ENCODE measurements at regions not wholly inside any gene's neighbourhood (a gene's known extent, or its start where the extent isn't known, plus 50 kb on each side); places are given as distances from the start of the nearest gene placed in this dataset.

GRCh38 chr6:14315353-14315752, 197.8 kb downstream of the CD83 start:
- no peak for DNase-seq (ENCODE audit: low spot score)
- no peak for TF ChIP-seq CTCF (IDR thresholded peaks at IDR 0.05; ENCODE audit: extremely low read depth, insufficient read depth, missing control alignments)
- in situ Hi-C loops (cut with MboI; ENCODE audit: low pct_unique_long_range_greater_than_20kb, low sequenced_read_pairs, unreplicated experiment): no loop called here

GRCh38 chr6:14316651-14317386, 199.2 kb downstream of the CD83 start:
- DNase-seq (ENCODE audit: low spot score): peak; percentile 37
- in situ Hi-C loops (cut with MboI; ENCODE audit: low pct_unique_long_range_greater_than_20kb, low sequenced_read_pairs, unreplicated experiment): no loop called here
- TF ChIP-seq CTCF (IDR thresholded peaks at IDR 0.05; ENCODE audit: extremely low read depth, insufficient read depth, missing control alignments): peak; percentile 46

GRCh38 chr6:14317387-14317970, 199.9 kb downstream of the CD83 start:
- TF ChIP-seq CTCF (IDR thresholded peaks at IDR 0.05; ENCODE audit: extremely low read depth, insufficient read depth, missing control alignments): no peak
- in situ Hi-C loops (cut with MboI; ENCODE audit: low pct_unique_long_range_greater_than_20kb, low sequenced_read_pairs, unreplicated experiment): no loop called here
- no peak for DNase-seq (ENCODE audit: low spot score)

GRCh38 chr6:14320332-14320731, 202.8 kb downstream of the CD83 start:
- DNase-seq (ENCODE audit: low spot score): no peak
- in situ Hi-C loops (cut with MboI; ENCODE audit: low pct_unique_long_range_greater_than_20kb, low sequenced_read_pairs, unreplicated experiment): no loop called here
- TF ChIP-seq CTCF (IDR thresholded peaks at IDR 0.05; ENCODE audit: extremely low read depth, insufficient read depth, missing control alignments): no peak

GRCh38 chr6:14321992-14322772, 204.6 kb downstream of the CD83 start:
- TF ChIP-seq CTCF (IDR thresholded peaks at IDR 0.05; ENCODE audit: extremely low read depth, insufficient read depth, missing control alignments): no peak
- no peak for DNase-seq (ENCODE audit: low spot score)
- in situ Hi-C loops (cut with MboI; ENCODE audit: low pct_unique_long_range_greater_than_20kb, low sequenced_read_pairs, unreplicated experiment): no loop called here

GRCh38 chr6:14322841-14323240, 205.3 kb downstream of the CD83 start:
- no peak for TF ChIP-seq CTCF (IDR thresholded peaks at IDR 0.05; ENCODE audit: extremely low read depth, insufficient read depth, missing control alignments)
- in situ Hi-C loops (cut with MboI; ENCODE audit: low pct_unique_long_range_greater_than_20kb, low sequenced_read_pairs, unreplicated experiment): no loop called here
- DNase-seq (ENCODE audit: low spot score): no peak

Measured in GM13977 (cell line).